ENCODE measurements at regions not wholly inside any gene's neighbourhood (a gene's known extent, or its start where the extent isn't known, plus 50 kb on each side); places are given as distances from the start of the nearest gene placed in this dataset.

DNA sequence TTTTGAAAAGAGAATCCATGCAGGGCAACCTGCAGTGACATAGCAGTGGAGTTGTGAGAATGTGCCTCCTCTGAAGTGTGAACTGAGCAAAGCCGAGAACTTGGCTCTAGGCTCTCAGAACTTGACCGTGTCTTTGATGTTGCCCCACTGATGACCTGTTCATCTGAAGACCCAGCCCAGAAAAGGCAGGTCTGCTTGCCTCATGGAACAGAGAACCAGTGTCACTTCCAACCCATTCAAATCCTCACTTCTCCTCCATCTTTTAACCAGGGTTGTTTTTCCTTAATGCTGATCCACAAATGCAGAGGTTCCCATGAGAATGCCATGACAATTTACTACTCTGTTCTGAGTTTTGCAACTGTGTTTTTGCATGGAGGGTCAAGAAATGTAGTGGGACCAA is 155.4 kb downstream of the MED10 start:
- H2AFZ ChIP-seq (ENCODE audit: low read depth, low read length) = no peak overlapping the region
- no peaks in the 10 kb centered on the region for H3K9me3 ChIP-seq (ENCODE audit: low read length)
- no peaks in the 10 kb centered on the region for H3K9me2 ChIP-seq (ENCODE audit: insufficient read depth, low read length)
- no peak overlapping the region for H3K9ac ChIP-seq (ENCODE audit: low read length)
- H3K4me3 ChIP-seq (ENCODE audit: low read length) = no peak overlapping the region
- H3K36me3 ChIP-seq (ENCODE audit: insufficient read depth, low read length) = no peaks in the 10 kb centered on the region
- no peaks in the 10 kb centered on the region for H4K20me1 ChIP-seq (ENCODE audit: insufficient read depth)
- no peaks in the 10 kb centered on the region for H3K27me3 ChIP-seq (ENCODE audit: insufficient read depth, low read depth, low read length)
- TF ChIP-seq SMC3 (conservative IDR thresholded peaks at IDR 0.05; ENCODE audit: poor library complexity) (no peak), RAD21 (conservative IDR thresholded peaks at IDR 0.05) (no peak), EP300 (conservative IDR thresholded peaks at IDR 0.05; ENCODE audit: poor library complexity, severe bottlenecking) (no peak), POLR2AphosphoS5 (IDR thresholded peaks at IDR 0.05) (no peak), MXI1 (conservative IDR thresholded peaks at IDR 0.05; ENCODE audit: poor library complexity, severe bottlenecking) (no peak)
- TF ChIP-seq, protein P1, sequence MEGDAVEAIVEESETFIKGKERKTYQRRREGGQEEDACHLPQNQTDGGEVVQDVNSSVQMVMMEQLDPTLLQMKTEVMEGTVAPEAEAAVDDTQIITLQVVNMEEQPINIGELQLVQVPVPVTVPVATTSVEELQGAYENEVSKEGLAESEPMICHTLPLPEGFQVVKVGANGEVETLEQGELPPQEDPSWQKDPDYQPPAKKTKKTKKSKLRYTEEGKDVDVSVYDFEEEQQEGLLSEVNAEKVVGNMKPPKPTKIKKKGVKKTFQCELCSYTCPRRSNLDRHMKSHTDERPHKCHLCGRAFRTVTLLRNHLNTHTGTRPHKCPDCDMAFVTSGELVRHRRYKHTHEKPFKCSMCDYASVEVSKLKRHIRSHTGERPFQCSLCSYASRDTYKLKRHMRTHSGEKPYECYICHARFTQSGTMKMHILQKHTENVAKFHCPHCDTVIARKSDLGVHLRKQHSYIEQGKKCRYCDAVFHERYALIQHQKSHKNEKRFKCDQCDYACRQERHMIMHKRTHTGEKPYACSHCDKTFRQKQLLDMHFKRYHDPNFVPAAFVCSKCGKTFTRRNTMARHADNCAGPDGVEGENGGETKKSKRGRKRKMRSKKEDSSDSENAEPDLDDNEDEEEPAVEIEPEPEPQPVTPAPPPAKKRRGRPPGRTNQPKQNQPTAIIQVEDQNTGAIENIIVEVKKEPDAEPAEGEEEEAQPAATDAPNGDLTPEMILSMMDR (IDR thresholded peaks at IDR 0.05; ENCODE audit: poor library complexity, severe bottlenecking) = no peak
- no peak overlapping the region for H3K4me2 ChIP-seq (ENCODE audit: low read length)
- no peaks in the 10 kb centered on the region for H3K79me2 ChIP-seq (replicated peaks; ENCODE audit: insufficient read depth, low read length)
- H3F3A ChIP-seq (ENCODE audit: insufficient read depth, low read length, poor library complexity, severe bottlenecking) = no peaks in the 10 kb centered on the region
- no peak overlapping the region for H3K27ac ChIP-seq (ENCODE audit: low read length)

DNA sequence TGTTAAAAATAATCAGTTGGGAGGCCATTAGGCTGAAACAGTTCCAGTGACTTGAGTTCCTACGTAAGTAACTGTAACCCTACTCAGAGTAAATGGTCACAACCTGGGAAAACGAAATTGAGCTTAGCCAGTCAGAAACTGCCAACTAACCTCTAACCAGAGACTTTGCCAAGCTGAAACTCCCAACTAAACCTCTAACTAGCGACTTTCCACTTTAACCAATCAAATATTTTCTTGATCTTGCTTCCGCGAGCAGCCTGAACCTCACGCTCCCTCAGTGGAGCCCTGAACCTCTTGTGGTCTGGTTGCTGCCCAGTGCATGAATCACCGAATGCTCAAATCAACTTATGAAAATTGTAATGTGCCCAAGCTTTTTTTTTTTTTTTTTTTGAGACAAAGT is 156.2 kb downstream of the MED10 start:
- no peaks in the 10 kb centered on the region for H3K79me2 ChIP-seq (replicated peaks; ENCODE audit: insufficient read depth, low read length)
- no peak overlapping the region for H3K4me2 ChIP-seq (ENCODE audit: low read length)
- no peaks in the 10 kb centered on the region for H3K9me3 ChIP-seq (ENCODE audit: low read length)
- H3F3A ChIP-seq (ENCODE audit: insufficient read depth, low read length, poor library complexity, severe bottlenecking) = no peaks in the 10 kb centered on the region
- no peaks in the 10 kb centered on the region for H4K20me1 ChIP-seq (ENCODE audit: insufficient read depth)
- H3K27ac ChIP-seq (ENCODE audit: low read length) = no peak overlapping the region
- no peak overlapping the region for H3K9ac ChIP-seq (ENCODE audit: low read length)
- H3K9me2 ChIP-seq (ENCODE audit: insufficient read depth, low read length) = no peaks in the 10 kb centered on the region
- TF ChIP-seq EP300 (conservative IDR thresholded peaks at IDR 0.05; ENCODE audit: poor library complexity, severe bottlenecking) = no peak
- TF ChIP-seq EZH2 (IDR thresholded peaks at IDR 0.05; ENCODE audit: borderline replicate concordance, insufficient read depth, low read length, poor library complexity, severe bottlenecking) = no peak
- TF ChIP-seq, protein P1 (IDR thresholded peaks at IDR 0.05; ENCODE audit: poor library complexity, severe bottlenecking) = no peak
- no peak for TF ChIP-seq POLR2AphosphoS5 (IDR thresholded peaks at IDR 0.05)
- TF ChIP-seq, protein P2, sequence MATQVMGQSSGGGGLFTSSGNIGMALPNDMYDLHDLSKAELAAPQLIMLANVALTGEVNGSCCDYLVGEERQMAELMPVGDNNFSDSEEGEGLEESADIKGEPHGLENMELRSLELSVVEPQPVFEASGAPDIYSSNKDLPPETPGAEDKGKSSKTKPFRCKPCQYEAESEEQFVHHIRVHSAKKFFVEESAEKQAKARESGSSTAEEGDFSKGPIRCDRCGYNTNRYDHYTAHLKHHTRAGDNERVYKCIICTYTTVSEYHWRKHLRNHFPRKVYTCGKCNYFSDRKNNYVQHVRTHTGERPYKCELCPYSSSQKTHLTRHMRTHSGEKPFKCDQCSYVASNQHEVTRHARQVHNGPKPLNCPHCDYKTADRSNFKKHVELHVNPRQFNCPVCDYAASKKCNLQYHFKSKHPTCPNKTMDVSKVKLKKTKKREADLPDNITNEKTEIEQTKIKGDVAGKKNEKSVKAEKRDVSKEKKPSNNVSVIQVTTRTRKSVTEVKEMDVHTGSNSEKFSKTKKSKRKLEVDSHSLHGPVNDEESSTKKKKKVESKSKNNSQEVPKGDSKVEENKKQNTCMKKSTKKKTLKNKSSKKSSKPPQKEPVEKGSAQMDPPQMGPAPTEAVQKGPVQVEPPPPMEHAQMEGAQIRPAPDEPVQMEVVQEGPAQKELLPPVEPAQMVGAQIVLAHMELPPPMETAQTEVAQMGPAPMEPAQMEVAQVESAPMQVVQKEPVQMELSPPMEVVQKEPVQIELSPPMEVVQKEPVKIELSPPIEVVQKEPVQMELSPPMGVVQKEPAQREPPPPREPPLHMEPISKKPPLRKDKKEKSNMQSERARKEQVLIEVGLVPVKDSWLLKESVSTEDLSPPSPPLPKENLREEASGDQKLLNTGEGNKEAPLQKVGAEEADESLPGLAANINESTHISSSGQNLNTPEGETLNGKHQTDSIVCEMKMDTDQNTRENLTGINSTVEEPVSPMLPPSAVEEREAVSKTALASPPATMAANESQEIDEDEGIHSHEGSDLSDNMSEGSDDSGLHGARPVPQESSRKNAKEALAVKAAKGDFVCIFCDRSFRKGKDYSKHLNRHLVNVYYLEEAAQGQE (IDR thresholded peaks at IDR 0.05; ENCODE audit: borderline replicate concordance) = no peak
- no peak for TF ChIP-seq TAF1 (IDR thresholded peaks at IDR 0.05; ENCODE audit: low read depth)
- TF ChIP-seq RAD21 (conservative IDR thresholded peaks at IDR 0.05) = no peak
- TF ChIP-seq MXI1 (conservative IDR thresholded peaks at IDR 0.05; ENCODE audit: poor library complexity, severe bottlenecking) = no peak
- no peak for TF ChIP-seq SMC3 (conservative IDR thresholded peaks at IDR 0.05; ENCODE audit: poor library complexity)
- no peak overlapping the region for H2AFZ ChIP-seq (ENCODE audit: low read depth, low read length)
- H3K36me3 ChIP-seq (ENCODE audit: insufficient read depth, low read length) = no peaks in the 10 kb centered on the region
- no peak overlapping the region for H3K4me3 ChIP-seq (ENCODE audit: low read length)
- H3K27me3 ChIP-seq (ENCODE audit: insufficient read depth, low read depth, low read length) = no peaks in the 10 kb centered on the region

All from neural cell (in vitro differentiated cells).